ENCODE measurements at regions not wholly inside any gene's neighbourhood (a gene's known extent, or its start where the extent isn't known, plus 50 kb on each side); places are given as distances from the start of the nearest gene placed in this dataset.

DNA sequence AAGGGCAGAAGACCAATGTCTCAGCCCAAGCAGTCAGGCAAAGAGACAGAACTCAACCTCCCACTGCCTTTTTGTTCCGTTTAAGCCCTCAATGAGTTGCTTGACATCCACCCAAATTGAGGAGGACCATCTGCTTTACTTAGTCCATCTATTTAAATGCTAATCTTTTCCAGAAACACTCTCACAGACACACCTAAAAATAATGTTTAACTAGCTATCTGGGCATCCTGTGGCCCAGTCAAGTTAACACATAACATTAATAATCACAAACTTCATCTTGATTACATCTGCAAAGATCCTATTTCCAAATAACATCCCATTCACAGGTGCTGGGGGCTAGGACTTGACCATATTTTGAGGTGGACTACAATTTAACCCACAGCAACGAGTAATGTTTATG lies 115.7 kb downstream of the RAB11FIP2 start:
- Histone ChIP-seq H3K9me3 (ENCODE audit: low read depth, low read length) (no peaks in the 10 kb centered on the region), H2AFZ (ENCODE audit: low read length) (no peak overlapping the region), H4K20me1 (ENCODE audit: insufficient read depth, low read length) (no peaks in the 10 kb centered on the region), H3K4me2 (ENCODE audit: insufficient read depth, low read length) (no peak overlapping the region), H3K4me3 (ENCODE audit: insufficient read depth, low read length) (no peak overlapping the region), H3K4me1 (ENCODE audit: insufficient read depth, low read length) (peaks cover 3% of the 10 kb centered on the region), H3K27me3 (ENCODE audit: insufficient read depth, low read length) (peaks cover 4% of the 10 kb centered on the region), H3K36me3 (ENCODE audit: insufficient read depth, low read length) (no peaks in the 10 kb centered on the region), H3K27ac (ENCODE audit: low read depth, low read length) (no peak overlapping the region), H3K79me2 (ENCODE audit: insufficient read depth, low read length) (no peaks in the 10 kb centered on the region)
- DNase-seq (ENCODE audit: insufficient read length, low spot score, missing footprints) = no peak
- no peak for TF ChIP-seq CTCF (IDR thresholded peaks at IDR 0.05; ENCODE audit: extremely low read depth, low read depth, low read length)

DNA sequence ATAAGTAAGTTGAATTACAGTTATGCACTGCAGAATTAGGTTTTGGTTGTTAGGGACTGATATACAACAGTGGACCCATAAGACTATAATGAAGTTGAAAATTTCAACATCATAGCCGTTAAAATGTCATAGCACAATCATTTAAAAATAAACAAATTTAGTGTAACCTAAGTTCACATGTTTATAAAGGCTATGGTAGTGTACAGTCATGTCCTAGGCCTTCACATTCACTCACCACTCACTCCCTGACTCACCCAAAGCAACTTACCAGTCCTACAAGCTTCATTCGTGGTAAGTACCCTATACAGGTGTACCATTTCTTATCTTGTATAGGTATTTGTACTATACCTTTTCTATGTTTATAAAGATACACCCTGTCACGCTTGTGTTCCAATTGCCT lies 113.7 kb downstream of the RAB11FIP2 start:
- Histone ChIP-seq H3K4me3 (ENCODE audit: insufficient read depth, low read length) (no peak overlapping the region), H3K27ac (ENCODE audit: low read depth, low read length) (no peak overlapping the region), H2AFZ (ENCODE audit: low read length) (no peak overlapping the region), H4K20me1 (ENCODE audit: insufficient read depth, low read length) (no peaks in the 10 kb centered on the region), H3K36me3 (ENCODE audit: insufficient read depth, low read length) (no peaks in the 10 kb centered on the region), H3K4me1 (ENCODE audit: insufficient read depth, low read length) (peaks cover 10% of the 10 kb centered on the region), H3K9me3 (ENCODE audit: low read depth, low read length) (no peaks in the 10 kb centered on the region), H3K4me2 (ENCODE audit: insufficient read depth, low read length) (no peak overlapping the region), H3K79me2 (ENCODE audit: insufficient read depth, low read length) (no peaks in the 10 kb centered on the region), H3K27me3 (ENCODE audit: insufficient read depth, low read length) (peaks cover 2% of the 10 kb centered on the region)
- DNase-seq (ENCODE audit: insufficient read length, low spot score, missing footprints) = no peak
- TF ChIP-seq CTCF (IDR thresholded peaks at IDR 0.05; ENCODE audit: extremely low read depth, low read depth, low read length) = no peak

GRCh38 chr10:117934477-117934876 lies 112.3 kb downstream of the RAB11FIP2 start:
- Histone ChIP-seq H3K27me3 (ENCODE audit: insufficient read depth, low read length) (no peaks in the 10 kb centered on the region), H3K36me3 (ENCODE audit: insufficient read depth, low read length) (no peaks in the 10 kb centered on the region), H4K20me1 (ENCODE audit: insufficient read depth, low read length) (no peaks in the 10 kb centered on the region), H3K4me1 (ENCODE audit: insufficient read depth, low read length) (peaks cover 10% of the 10 kb centered on the region), H3K4me2 (ENCODE audit: insufficient read depth, low read length) (no peak overlapping the region), H3K27ac (ENCODE audit: low read depth, low read length) (no peak overlapping the region), H3K79me2 (ENCODE audit: insufficient read depth, low read length) (no peaks in the 10 kb centered on the region), H2AFZ (ENCODE audit: low read length) (peak overlapping the region; percentile 12), H3K9me3 (ENCODE audit: low read depth, low read length) (no peaks in the 10 kb centered on the region), H3K4me3 (ENCODE audit: insufficient read depth, low read length) (no peak overlapping the region)
- no peak for DNase-seq (ENCODE audit: insufficient read length, low spot score, missing footprints)
- TF ChIP-seq CTCF (IDR thresholded peaks at IDR 0.05; ENCODE audit: extremely low read depth, low read depth, low read length) = no peak

GRCh38 chr10:117936141-117936540 lies 110.6 kb downstream of the RAB11FIP2 start:
- Histone ChIP-seq H3K27me3 (ENCODE audit: insufficient read depth, low read length) (no peaks in the 10 kb centered on the region), H3K36me3 (ENCODE audit: insufficient read depth, low read length) (no peaks in the 10 kb centered on the region), H3K4me2 (ENCODE audit: insufficient read depth, low read length) (peak overlapping the region; percentile 46), H3K27ac (ENCODE audit: low read depth, low read length) (peak overlapping the region; percentile 68), H3K4me1 (ENCODE audit: insufficient read depth, low read length) (peaks cover 10% of the 10 kb centered on the region), H3K4me3 (ENCODE audit: insufficient read depth, low read length) (no peak overlapping the region), H3K9me3 (ENCODE audit: low read depth, low read length) (no peaks in the 10 kb centered on the region), H4K20me1 (ENCODE audit: insufficient read depth, low read length) (no peaks in the 10 kb centered on the region), H3K79me2 (ENCODE audit: insufficient read depth, low read length) (no peaks in the 10 kb centered on the region), H2AFZ (ENCODE audit: low read length) (peak overlapping the region; percentile 93)
- DNase-seq (ENCODE audit: insufficient read length, low spot score, missing footprints) = no peak
- TF ChIP-seq CTCF (IDR thresholded peaks at IDR 0.05; ENCODE audit: extremely low read depth, low read depth, low read length) = no peak

Data from osteoblast (primary cell).